HCT116 (cell line): ENCODE measurements at regions not wholly inside any gene's neighbourhood (a gene's known extent, or its start where the extent isn't known, plus 50 kb on each side); places are given as distances from the start of the nearest gene placed in this dataset.

Experiments
- ATAC-seq: fragments of 200-7000 bp; cut with Tn5 transposase; 2 replicates; pipeline ENCODE4 v1.9.1; 2020; ENCODE audit warnings: mild to moderate bottlenecking, moderate library complexity
- BruUV-seq: library from RNA; stranded (reverse); fragments of 400-500 nt; replicated peaks from 2 replicates; lab custom pipeline; 2021; lab: Mats Ljungman, UMichigan
- CTCF ChIA-PET: fragments of 300-600 bp; sonication (Branson Sonifier 250); formaldehyde crosslinking; loops from one replicate; lab custom pipeline; 2021; ENCODE audit warnings: antibody characterized with exemption; lab: Charles Lee
- POLR2A ChIA-PET: fragments of 300-600, 350-600 bp; sonication (Branson Sonifier 250); formaldehyde crosslinking; loops from one replicate; lab custom pipeline; 2021; ENCODE audit warnings: antibody characterized with exemption; lab: Charles Lee
- RAD21 ChIA-PET, 2 experiments: fragments of 300-600 bp; sonication (Branson Sonifier 250); formaldehyde crosslinking; loops; one replicate each; lab custom pipeline; 2023; ENCODE audit warnings: low total read pairs in 2 of 2; ENCODE audit not compliant: uncharacterized antibody in 2 of 2, unreplicated experiment in 2 of 2, low non-redundant PET in 1 of 2; lab: Charles Lee
- DNase-seq: peaks from one replicate; pipeline ENCODE4 v3.0.0-alpha.2; 2010; ENCODE audit warnings: low read depth, low spot score
- H2AFZ ChIP-seq: fragments of 200-600 bp; shearing (Covaris generic), sonication (generic); 2 replicates; pipeline ENCODE4 v1.6.1; 2017; ENCODE audit warnings: low read depth, mixed run types, mixed read lengths, antibody characterized with exemption, low read length; ENCODE audit not compliant: poor library complexity, severe bottlenecking
- H3K27ac ChIP-seq: 2 replicates; pipeline ENCODE4 v1.5.1; 2012; ENCODE audit warnings: low read depth, low read length
- H3K27me3 ChIP-seq: fragments of 200-600 bp; sonication (generic); 2 replicates; pipeline ENCODE4 v1.6.1; 2016; ENCODE audit warnings: mixed run types, low read length, mixed read lengths; ENCODE audit not compliant: insufficient read depth
- H3K36me3 ChIP-seq, 2 experiments: fragments of 200-500 bp in 1 of 2; fragments of 200-600 bp in 1 of 2; sonication (Bioruptor generic) in 1 of 2; sonication (generic) in 1 of 2; 2 replicates each; pipeline versions ENCODE4 v1.5.1 to v1.6.1; 2014 to 2016; ENCODE audit warnings: low read length in 2 of 2, inconsistent platforms in 1 of 2, mixed read lengths in 1 of 2, mixed run types in 1 of 2; ENCODE audit not compliant: insufficient read depth in 2 of 2, control insufficient read depth in 1 of 2
- H3K4me1 ChIP-seq, 2 experiments: fragments of 200-600 bp in 1 of 2; sonication (generic) in 1 of 2; 2 replicates each; pipeline versions ENCODE4 v1.5.1 to v1.6.1; 2012 to 2017; ENCODE audit warnings: low read length in 2 of 2, inconsistent platforms in 1 of 2, mild to moderate bottlenecking in 1 of 2, mixed read lengths in 1 of 2, mixed run types in 1 of 2, moderate library complexity in 1 of 2; ENCODE audit not compliant: insufficient read depth in 2 of 2, control insufficient read depth in 1 of 2
- H3K4me2 ChIP-seq: fragments of 200-600 bp; sonication (generic); 2 replicates; pipeline ENCODE4 v1.6.1; 2017; ENCODE audit warnings: mixed run types, low read length, mixed read lengths
- H3K4me3 ChIP-seq, 2 experiments: fragments of 200-600 bp in 1 of 2; sonication (generic) in 1 of 2; replicated peaks in 1 of 2; 2 replicates each; pipeline ENCODE4 v1.5.1; 2011 to 2016; ENCODE audit warnings: low read length in 2 of 2, control low read depth in 1 of 2, low read depth in 1 of 2, mild to moderate bottlenecking in 1 of 2, mixed read lengths in 1 of 2, mixed run types in 1 of 2
- H3K79me2 ChIP-seq: fragments of 200-600 bp; sonication (generic); 2 replicates; pipeline ENCODE4 v1.6.1; 2017; ENCODE audit warnings: mild to moderate bottlenecking, mixed run types, low read length, moderate library complexity, mixed read lengths; ENCODE audit not compliant: insufficient read depth
- H3K9ac ChIP-seq: fragments of 200-600 bp; sonication (generic); 2 replicates; pipeline ENCODE4 v1.6.1; 2016; ENCODE audit warnings: low read length, mixed read lengths
- H3K9me2 ChIP-seq: fragments of 200-600 bp; sonication (generic), shearing (Covaris generic); 2 replicates; pipeline ENCODE4 v1.6.1; 2017; ENCODE audit warnings: mixed run types, mild to moderate bottlenecking, moderate library complexity; ENCODE audit not compliant: insufficient read depth
- H3K9me3 ChIP-seq, 2 experiments: fragments of 200-500 bp in 1 of 2; fragments of 200-600 bp in 1 of 2; sonication (Bioruptor generic) in 1 of 2; sonication (generic) in 1 of 2; 2 replicates each; pipeline ENCODE4 v1.6.1; 2014 to 2017; ENCODE audit warnings: low read length in 2 of 2, mixed read lengths in 2 of 2, inconsistent platforms in 1 of 2, low read depth in 1 of 2, mild to moderate bottlenecking in 1 of 2, mixed run types in 1 of 2, moderate library complexity in 1 of 2; ENCODE audit not compliant: control insufficient read depth in 1 of 2, insufficient read depth in 1 of 2
- H4K20me1 ChIP-seq: fragments of 200-600 bp; sonication (generic), shearing (Covaris generic); 2 replicates; pipeline ENCODE4 v1.6.1; 2017; ENCODE audit warnings: mixed run types, mild to moderate bottlenecking, moderate library complexity; ENCODE audit not compliant: insufficient read depth
- CBX3 ChIP-seq: IDR thresholded peaks from 2 replicates; pipeline ENCODE4 v1.6.1; 2012; ENCODE audit warnings: low read depth
- CEBPB ChIP-seq: IDR thresholded peaks from 2 replicates; pipeline ENCODE4 v1.6.1; 2012; ENCODE audit warnings: low read depth
- CTCF ChIP-seq, 3 experiments: fragments of 200-600 bp in 1 of 3; sonication (generic) in 1 of 3; IDR thresholded peaks in 2 of 3; conservative IDR thresholded peaks in 1 of 3; 2 replicates each; pipeline ENCODE4 v1.5.1; 2012 to 2017; ENCODE audit warnings: low read depth in 2 of 3, low read length in 2 of 3, antibody characterized with exemption in 1 of 3, borderline replicate concordance in 1 of 3, control low read depth in 1 of 3, mild to moderate bottlenecking in 1 of 3, mixed read lengths in 1 of 3, mixed run types in 1 of 3, moderate library complexity in 1 of 3; ENCODE audit not compliant: insufficient read depth in 1 of 3
- EGR1 ChIP-seq: IDR thresholded peaks from 2 replicates; pipeline ENCODE4 v1.6.1; 2012; ENCODE audit warnings: low read depth
- ELF1 ChIP-seq: IDR thresholded peaks from 2 replicates; pipeline ENCODE4 v1.6.1; 2012; ENCODE audit warnings: low read depth, borderline replicate concordance
- EZH2 ChIP-seq: fragments of 200-600 bp; sonication (generic); IDR thresholded peaks from 2 replicates; pipeline ENCODE4 v1.6.1; 2017; ENCODE audit warnings: antibody characterized with exemption, mixed run types
- EZH2phosphoT487 ChIP-seq: fragments of 200-600 bp; IDR thresholded peaks from 2 replicates; pipeline ENCODE4 v1.6.1; 2018; ENCODE audit warnings: antibody characterized with exemption, borderline replicate concordance
- FOSL1 ChIP-seq: IDR thresholded peaks from 2 replicates; pipeline ENCODE4 v1.6.1; 2012; ENCODE audit warnings: low read depth
- JUND ChIP-seq: IDR thresholded peaks from 2 replicates; pipeline ENCODE4 v1.6.1; 2012
- POLR2A ChIP-seq: IDR thresholded peaks from 2 replicates; pipeline ENCODE4 v1.7.0; 2011; ENCODE audit warnings: borderline replicate concordance; ENCODE audit not compliant: insufficient read depth, insufficient read length; ENCODE audit errors: extremely low read depth
- POLR2AphosphoS5 ChIP-seq: IDR thresholded peaks from 2 replicates; pipeline ENCODE4 v1.6.1; 2011; ENCODE audit warnings: mild to moderate bottlenecking, low read depth, low read length, moderate library complexity
- RAD21 ChIP-seq: IDR thresholded peaks from 2 replicates; pipeline ENCODE4 v1.6.1; 2012; ENCODE audit warnings: low read depth, mild to moderate bottlenecking
- SIN3A ChIP-seq: IDR thresholded peaks from 2 replicates; pipeline ENCODE4 v1.6.1; 2012; ENCODE audit warnings: low read depth
- SRF ChIP-seq: IDR thresholded peaks from 2 replicates; pipeline ENCODE4 v1.6.1; 2012; ENCODE audit warnings: low read depth
- TCF7L2 ChIP-seq: IDR thresholded peaks from 2 replicates; pipeline ENCODE4 v1.7.0; 2011; ENCODE audit warnings: borderline replicate concordance, inconsistent platforms; ENCODE audit not compliant: insufficient read depth, insufficient read length; ENCODE audit errors: extremely low read depth
- ZFX ChIP-seq: fragments of 450-650 bp; IDR thresholded peaks from 2 replicates; pipeline ENCODE4 v1.6.1; 2017
- intact Hi-C: fragments of 100-400 bp; cut with micrococcal nuclease; formaldehyde crosslinking; loops from 2 replicates; pipeline ENCODE4 v1.10.0; 2022
- TF ChIP-seq, protein P1 (sequence below): IDR thresholded peaks from 2 replicates; pipeline ENCODE4 v1.6.1; 2012; ENCODE audit warnings: low read depth
- TF ChIP-seq, protein P2 (sequence below): IDR thresholded peaks from 2 replicates; pipeline ENCODE4 v1.6.1; 2012

DNA sequence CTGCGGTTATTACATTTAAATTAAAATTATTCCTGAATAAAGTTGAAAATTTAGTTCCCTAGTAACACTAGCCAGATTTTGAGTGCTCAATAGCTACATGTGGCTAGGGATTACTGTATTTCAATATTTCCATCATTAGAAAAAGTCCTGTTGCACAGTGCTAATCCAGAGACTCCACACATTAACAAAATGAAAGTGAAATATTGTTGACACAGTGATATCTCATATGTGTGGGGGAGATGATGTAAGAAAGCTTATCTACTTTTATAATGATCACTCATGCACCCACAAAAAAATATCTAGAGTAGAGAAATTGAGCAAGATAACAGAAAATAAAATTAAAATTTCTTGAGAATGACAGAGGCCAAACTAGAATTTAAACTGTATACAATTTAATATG is 74.9 kb downstream of the MAGEB10 start:
- Histone ChIP-seq H3K4me1 (no peaks in the 10 kb centered on the region), H3K9ac (no peak overlapping the region), H3K9me3 (no peaks in the 10 kb centered on the region)
- ATAC-seq, result no peak
- TF ChIP-seq SRF, result no peak
- no peak for TF ChIP-seq CEBPB
- no peak for TF ChIP-seq ZFX
- TF ChIP-seq, protein P1, sequence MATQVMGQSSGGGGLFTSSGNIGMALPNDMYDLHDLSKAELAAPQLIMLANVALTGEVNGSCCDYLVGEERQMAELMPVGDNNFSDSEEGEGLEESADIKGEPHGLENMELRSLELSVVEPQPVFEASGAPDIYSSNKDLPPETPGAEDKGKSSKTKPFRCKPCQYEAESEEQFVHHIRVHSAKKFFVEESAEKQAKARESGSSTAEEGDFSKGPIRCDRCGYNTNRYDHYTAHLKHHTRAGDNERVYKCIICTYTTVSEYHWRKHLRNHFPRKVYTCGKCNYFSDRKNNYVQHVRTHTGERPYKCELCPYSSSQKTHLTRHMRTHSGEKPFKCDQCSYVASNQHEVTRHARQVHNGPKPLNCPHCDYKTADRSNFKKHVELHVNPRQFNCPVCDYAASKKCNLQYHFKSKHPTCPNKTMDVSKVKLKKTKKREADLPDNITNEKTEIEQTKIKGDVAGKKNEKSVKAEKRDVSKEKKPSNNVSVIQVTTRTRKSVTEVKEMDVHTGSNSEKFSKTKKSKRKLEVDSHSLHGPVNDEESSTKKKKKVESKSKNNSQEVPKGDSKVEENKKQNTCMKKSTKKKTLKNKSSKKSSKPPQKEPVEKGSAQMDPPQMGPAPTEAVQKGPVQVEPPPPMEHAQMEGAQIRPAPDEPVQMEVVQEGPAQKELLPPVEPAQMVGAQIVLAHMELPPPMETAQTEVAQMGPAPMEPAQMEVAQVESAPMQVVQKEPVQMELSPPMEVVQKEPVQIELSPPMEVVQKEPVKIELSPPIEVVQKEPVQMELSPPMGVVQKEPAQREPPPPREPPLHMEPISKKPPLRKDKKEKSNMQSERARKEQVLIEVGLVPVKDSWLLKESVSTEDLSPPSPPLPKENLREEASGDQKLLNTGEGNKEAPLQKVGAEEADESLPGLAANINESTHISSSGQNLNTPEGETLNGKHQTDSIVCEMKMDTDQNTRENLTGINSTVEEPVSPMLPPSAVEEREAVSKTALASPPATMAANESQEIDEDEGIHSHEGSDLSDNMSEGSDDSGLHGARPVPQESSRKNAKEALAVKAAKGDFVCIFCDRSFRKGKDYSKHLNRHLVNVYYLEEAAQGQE, result no peak
- TF ChIP-seq, protein P2, sequence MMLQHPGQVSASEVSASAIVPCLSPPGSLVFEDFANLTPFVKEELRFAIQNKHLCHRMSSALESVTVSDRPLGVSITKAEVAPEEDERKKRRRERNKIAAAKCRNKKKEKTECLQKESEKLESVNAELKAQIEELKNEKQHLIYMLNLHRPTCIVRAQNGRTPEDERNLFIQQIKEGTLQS, result no peak
- TF ChIP-seq POLR2A, result no peak
- no peak for TF ChIP-seq SIN3A
- no peak for TF ChIP-seq CTCF (IDR thresholded peaks at IDR 0.05 in 2 of 3, conservative IDR thresholded peaks at IDR 0.05 in 1 of 3; ENCODE audit: borderline replicate concordance in 1 of 3, insufficient read depth in 1 of 3, low read depth in 2 of 3, low read length in 2 of 3)
- no peak for TF ChIP-seq EZH2
- TF ChIP-seq POLR2AphosphoS5, result no peak
- no peak for TF ChIP-seq RAD21
- TF ChIP-seq EZH2phosphoT487, result no peak
- TF ChIP-seq ELF1, result no peak
- TF ChIP-seq TCF7L2, result no peak
- TF ChIP-seq FOSL1, result no peak
- no peak for TF ChIP-seq JUND
- TF ChIP-seq EGR1, result no peak
- no peak for TF ChIP-seq CBX3
- TF ChIP-seq, all 23 proteins: peak for 0
- Histone ChIP-seq H3K27me3 (no peaks in the 10 kb centered on the region), H3K9me2 (no peaks in the 10 kb centered on the region), H3K4me2 (no peak overlapping the region), H2AFZ (no peak overlapping the region), H3K4me3 (no peak overlapping the region), H3K27ac (no peak overlapping the region), H4K20me1 (no peaks in the 10 kb centered on the region), H3K36me3 (no peaks in the 10 kb centered on the region), H3K79me2 (no peaks in the 10 kb centered on the region)
- no TSS peak for BruUV-seq
- POLR2A ChIA-PET, result no interaction called here
- CTCF ChIA-PET, result no interaction called here
- intact Hi-C loops, result no loop called here
- DNase-seq, result no peak
- RAD21 ChIA-PET, result no interaction called here
